GM12878 (cell line): ENCODE measurements at regions not wholly inside any gene's neighbourhood (a gene's known extent, or its start where the extent isn't known, plus 50 kb on each side); places are given as distances from the start of the nearest gene placed in this dataset.

Experiments
- ATAC-seq: fragments of 200-7000 bp; cut with Tn5 transposase; 3 replicates; pipeline ENCODE4 v1.9.1; 2020; ENCODE audit warnings: mild to moderate bottlenecking, moderate library complexity
- BruUV-seq: library from RNA; stranded (reverse); fragments of 400-500 nt; replicated peaks from 2 replicates; lab custom pipeline; 2021; lab: Mats Ljungman, UMichigan
- CTCF ChIA-PET: fragments of 300-600 bp; sonication (Branson Sonifier 250); formaldehyde crosslinking; extraction: SDS; loops from one replicate; lab custom pipeline; 2021; ENCODE audit warnings: inconsistent platforms; lab: Yijun Ruan, JAX
- POLR2A ChIA-PET: fragments of 350-600 bp; formaldehyde crosslinking; extraction: SDS; loops from one replicate; lab custom pipeline; 2021; ENCODE audit warnings: inconsistent platforms; lab: Charles Lee
- RAD21 ChIA-PET: fragments of 300-600 bp; sonication (Branson Sonifier 250); formaldehyde crosslinking; loops from one replicate; lab custom pipeline; 2023; ENCODE audit warnings: antibody characterized with exemption; ENCODE audit not compliant: unreplicated experiment; lab: Charles Lee
- SMC1A ChIA-PET: fragments of 300-600 bp; sonication (Branson Sonifier 250); formaldehyde crosslinking; loops from one replicate; lab custom pipeline; 2023; ENCODE audit not compliant: unreplicated experiment, uncharacterized antibody; lab: Charles Lee
- DNase-seq: peaks from one replicate; pipeline ENCODE4 v3.0.0-alpha.2; 2011; ENCODE audit warnings: low read depth, low spot score
- FAIRE-seq: peaks from 3 replicates; lab custom pipeline; 2011; peaks lifted over from hg19 to GRCh38; lab: Jason Lieb, UNC
- H2AFZ ChIP-seq: 2 replicates; pipeline ENCODE4 v1.6.0; 2011; ENCODE audit warnings: low read depth, low read length, control low read depth; ENCODE audit not compliant: control insufficient read depth
- H3K27ac ChIP-seq: 2 replicates; pipeline ENCODE4 v1.5.1; 2011; ENCODE audit warnings: control low read depth; ENCODE audit not compliant: control insufficient read depth, insufficient read depth
- H3K27me3 ChIP-seq, 2 experiments: replicated peaks in 1 of 2; 2 replicates each; pipeline versions ENCODE4 v1.6.0 to v1.6.1; 2011; ENCODE audit warnings: low read length in 1 of 2; ENCODE audit not compliant: control insufficient read depth in 2 of 2, insufficient read depth in 2 of 2
- H3K36me3 ChIP-seq, 2 experiments: 2 replicates each; pipeline ENCODE4 v1.5.1; 2011; ENCODE audit warnings: low read length in 1 of 2; ENCODE audit not compliant: control insufficient read depth in 2 of 2, insufficient read depth in 2 of 2
- H3K4me1 ChIP-seq: 2 replicates; pipeline ENCODE4 v1.6.1; 2011; ENCODE audit warnings: mild to moderate bottlenecking, low read length, moderate library complexity, mixed read lengths; ENCODE audit not compliant: control insufficient read depth, insufficient read depth
- H3K4me2 ChIP-seq: 2 replicates; pipeline ENCODE4 v1.6.0; 2011; ENCODE audit warnings: control low read depth; ENCODE audit not compliant: control insufficient read depth, insufficient read depth
- H3K4me3 ChIP-seq: fragments of 200-600 bp; sonication (generic); 2 replicates; pipeline ENCODE4 v1.5.1; 2016
- H3K79me2 ChIP-seq: 2 replicates; pipeline ENCODE4 v1.6.0; 2011; ENCODE audit warnings: low read length; ENCODE audit not compliant: control insufficient read depth, insufficient read depth
- H3K9ac ChIP-seq: 2 replicates; pipeline ENCODE4 v1.8.0; 2011; ENCODE audit warnings: low read length, control low read depth, mixed read lengths; ENCODE audit not compliant: control insufficient read depth, insufficient read depth
- H3K9me3 ChIP-seq: replicated peaks from 3 replicates; pipeline ENCODE4 v1.5.1; 2011; ENCODE audit warnings: mild to moderate bottlenecking, low read length; ENCODE audit not compliant: control insufficient read depth, insufficient read depth
- H4K20me1 ChIP-seq: 2 replicates; pipeline ENCODE4 v1.6.0; 2011; ENCODE audit not compliant: control insufficient read depth, insufficient read depth
- ATF7 ChIP-seq: fragments of 450-650 bp; IDR thresholded peaks from 2 replicates; pipeline ENCODE4 v1.6.1; 2016; ENCODE audit warnings: low read depth, mild to moderate bottlenecking
- CBFB ChIP-seq: IDR thresholded peaks from 2 replicates; pipeline ENCODE4 v1.6.1; 2016; ENCODE audit warnings: antibody characterized with exemption, low read depth
- CBX3 ChIP-seq: fragments of 200-600 bp; sonication (generic); IDR thresholded peaks from 2 replicates; pipeline ENCODE4 v1.6.1; 2016; ENCODE audit warnings: low read depth, borderline replicate concordance
- DPF2 ChIP-seq: fragments of 450-650 bp; IDR thresholded peaks from 2 replicates; pipeline ENCODE4 v1.6.1; 2017; ENCODE audit warnings: mild to moderate bottlenecking
- KDM1A ChIP-seq: fragments of 200-600 bp; sonication (generic); IDR thresholded peaks from 2 replicates; pipeline ENCODE4 v1.6.1; 2016; ENCODE audit warnings: borderline replicate concordance
- NR2C2 ChIP-seq: IDR thresholded peaks from 2 replicates; pipeline ENCODE4 v1.6.1; 2011; ENCODE audit warnings: borderline replicate concordance, low read depth; ENCODE audit not compliant: control insufficient read depth, insufficient read length
- POU2F2 ChIP-seq: IDR thresholded peaks from 3 replicates; pipeline ENCODE4 v1.6.1; 2011; ENCODE audit warnings: low read depth, mild to moderate bottlenecking, low read length, borderline replicate concordance
- RAD51 ChIP-seq: fragments of 450-650 bp; IDR thresholded peaks from 2 replicates; pipeline ENCODE4 v1.6.1; 2016; ENCODE audit warnings: moderate library complexity, mild to moderate bottlenecking, inconsistent platforms
- RB1 ChIP-seq: fragments of 450-650 bp; formaldehyde crosslinking; IDR thresholded peaks from 2 replicates; pipeline ENCODE4 v1.6.1; 2017; ENCODE audit warnings: mild to moderate bottlenecking, borderline replicate concordance
- SREBF2 ChIP-seq: IDR thresholded peaks from 2 replicates; pipeline ENCODE4 v1.6.1; 2012; ENCODE audit warnings: mild to moderate bottlenecking, low read length
- WGBS: methylation state at CpG from one replicate; pipeline ENCODE4 v1.1.6; 2016; ENCODE audit warnings: low lambda C conversion rate; ENCODE audit not compliant: insufficient replicate concordance, insufficient coverage; ENCODE audit errors: missing lambda C conversion rate; 5-methylcytosine and 5-hydroxymethylcytosine counted together
- in situ Hi-C: fragments of 300-500 bp; cut with MboI; formaldehyde crosslinking; loops from 9 replicates; pipeline ENCODE4 v1.14.3; 2018; ENCODE audit warnings: mixed read lengths
- intact Hi-C: fragments of 100-400 bp; cut with micrococcal nuclease; formaldehyde crosslinking; loops from one replicate; pipeline ENCODE4 v1.14.2; 2022; ENCODE audit not compliant: unreplicated experiment

- ATAC-seq (no peak), DNase-seq (no peak), FAIRE-seq (no peak)
- intact Hi-C loops (no loop called here), in situ Hi-C loops (no loop called here)
- 61% methylated on average over 7 of the region's 7 CpGs for WGBS
- no peak overlapping the region for H3K4me3 ChIP-seq
- no peaks in the 10 kb centered on the region for H3K4me1 ChIP-seq
- ChIA-PET CTCF (no interaction called here), POLR2A (no interaction called here), RAD21 (no interaction called here), SMC1A (no interaction called here)
- no peak for TF ChIP-seq NR2C2
- no peak for TF ChIP-seq SREBF2
- TF ChIP-seq CBX3: no peak
- TF ChIP-seq DPF2: no peak
- TF ChIP-seq CBFB: no peak
- no peak for TF ChIP-seq POU2F2
- TF ChIP-seq KDM1A: no peak
- TF ChIP-seq RAD51: no peak
- H3K36me3 ChIP-seq: no peaks in the 10 kb centered on the region
- H3K27me3 ChIP-seq: no peaks in the 10 kb centered on the region
- no peak overlapping the region for H3K9ac ChIP-seq
- no peaks in the 10 kb centered on the region for H3K79me2 ChIP-seq
- BruUV-seq: no TSS peak
- H2AFZ ChIP-seq: no peak overlapping the region
- no peaks in the 10 kb centered on the region for H3K9me3 ChIP-seq
- no peaks in the 10 kb centered on the region; the same call in 1 of the 2 replicates for H4K20me1 ChIP-seq
- H3K27ac ChIP-seq: no peak overlapping the region
- no peak overlapping the region for H3K4me2 ChIP-seq
Measured at GRCh38 chr2:234163510-234164045, 113.1 kb downstream of the SPP2 start.

DNA sequence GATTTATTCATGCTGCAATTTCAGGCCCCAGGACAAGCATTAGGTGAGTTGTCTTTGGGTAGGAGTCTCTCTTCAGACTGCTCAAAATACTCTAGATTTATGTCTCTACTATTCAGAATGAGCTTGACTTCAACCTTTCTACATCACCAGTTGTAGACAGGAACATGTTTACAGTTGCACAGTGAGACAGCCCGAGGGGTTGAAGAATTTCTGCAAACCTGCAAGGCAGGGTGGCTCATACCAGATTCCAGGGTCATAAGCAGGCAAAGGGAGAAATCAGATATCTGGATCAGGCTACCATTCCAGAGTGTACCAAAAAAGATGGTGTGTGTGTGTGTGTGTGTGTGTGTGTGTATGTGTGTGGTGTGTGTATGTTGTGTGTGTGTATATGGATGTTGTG is 112.4 kb downstream of the SPP2 start:
- H3K79me2 ChIP-seq: no peaks in the 10 kb centered on the region
- no peak overlapping the region for H3K4me2 ChIP-seq
- ChIA-PET POLR2A (no interaction called here), RAD21 (no interaction called here), SMC1A (no interaction called here), CTCF (no interaction called here)
- ATAC-seq: no peak
- BruUV-seq: no TSS peak
- no peak for FAIRE-seq
- no peak overlapping the region for H3K4me3 ChIP-seq
- intact Hi-C loops: no loop called here
- H2AFZ ChIP-seq: no peak overlapping the region
- in situ Hi-C loops: no loop called here
- no peaks in the 10 kb centered on the region for H3K36me3 ChIP-seq
- no peak overlapping the region for H3K9ac ChIP-seq
- H3K9me3 ChIP-seq: no peaks in the 10 kb centered on the region
- WGBS: 9% methylated on average over 1 of the region's 1 CpG
- H3K27me3 ChIP-seq: no peaks in the 10 kb centered on the region
- no peaks in the 10 kb centered on the region; the same call in 1 of the 2 replicates for H4K20me1 ChIP-seq
- DNase-seq: no peak
- TF ChIP-seq RB1: no peak
- no peak for TF ChIP-seq ATF7
- H3K4me1 ChIP-seq: no peaks in the 10 kb centered on the region
- no peak overlapping the region for H3K27ac ChIP-seq
